Loucy (cell line): ENCODE measurements at regions not wholly inside any gene's neighbourhood (a gene's known extent, or its start where the extent isn't known, plus 50 kb on each side); places are given as distances from the start of the nearest gene placed in this dataset.

ENCODE experiments used
- H2AFZ ChIP-seq: fragments of 200-600 bp; sonication (generic); 2 replicates; pipeline ENCODE4 v1.6.0; 2016; ENCODE audit warnings: antibody characterized with exemption, mild to moderate bottlenecking, low read length, moderate library complexity
- H3F3A ChIP-seq: fragments of 200-600 bp; 2 replicates; pipeline ENCODE4 v1.6.0; 2016; ENCODE audit warnings: antibody characterized with exemption, low read depth, mild to moderate bottlenecking
- H3K27me3 ChIP-seq: fragments of 200-600 bp; sonication (generic); 2 replicates; pipeline ENCODE4 v1.6.1; 2014; ENCODE audit warnings: low read length, mild to moderate bottlenecking; ENCODE audit not compliant: insufficient read depth, poor library complexity, severe bottlenecking
- H3K36me3 ChIP-seq: fragments of 200-600 bp; sonication (generic); 2 replicates; pipeline ENCODE4 v1.6.1; 2016; ENCODE audit warnings: low read length; ENCODE audit not compliant: insufficient read depth
- H3K4me1 ChIP-seq: fragments of 200-600 bp; sonication (generic); 2 replicates; pipeline ENCODE4 v1.5.1; 2014; ENCODE audit warnings: low read length, mild to moderate bottlenecking; ENCODE audit not compliant: insufficient read depth, poor library complexity, severe bottlenecking
- H3K4me2 ChIP-seq: fragments of 200-600 bp; sonication (generic); 2 replicates; pipeline ENCODE4 v1.6.0; 2014; ENCODE audit warnings: antibody characterized with exemption, low read length, low read depth, mild to moderate bottlenecking; ENCODE audit not compliant: poor library complexity, severe bottlenecking
- H3K4me3 ChIP-seq: fragments of 200-600 bp; sonication (generic); 2 replicates; pipeline ENCODE4 v1.5.1; 2014; ENCODE audit warnings: low read length, mild to moderate bottlenecking, mixed read lengths; ENCODE audit not compliant: poor library complexity, severe bottlenecking
- H3K79me2 ChIP-seq: fragments of 200-600 bp; sonication (generic); 2 replicates; pipeline ENCODE4 v1.6.1; 2014; ENCODE audit warnings: low read length; ENCODE audit not compliant: insufficient read depth
- H3K9ac ChIP-seq: fragments of 200-600 bp; sonication (generic); 2 replicates; pipeline ENCODE4 v1.6.0; 2014; ENCODE audit warnings: mild to moderate bottlenecking, low read depth, low read length, moderate library complexity; ENCODE audit not compliant: poor library complexity, severe bottlenecking
- H3K9me2 ChIP-seq: fragments of 200-600 bp; sonication (generic); replicated peaks from 2 replicates; pipeline ENCODE4 v1.6.1; 2016; ENCODE audit warnings: low read depth, low read length, mixed read lengths
- H3K9me3 ChIP-seq: fragments of 200-600 bp; sonication (generic); 2 replicates; pipeline ENCODE4 v1.6.1; 2014; ENCODE audit warnings: mild to moderate bottlenecking, antibody characterized with exemption, low read length, low read depth; ENCODE audit not compliant: insufficient read depth
- H4K20me1 ChIP-seq: fragments of 200-600 bp; sonication (generic); 2 replicates; pipeline ENCODE4 v1.6.0; 2014; ENCODE audit warnings: antibody characterized with exemption, low read length, mild to moderate bottlenecking; ENCODE audit not compliant: insufficient read depth, poor library complexity, severe bottlenecking
- CTCF ChIP-seq: fragments of 200-600 bp; sonication (generic); conservative IDR thresholded peaks from 2 replicates; pipeline ENCODE4 v1.5.1; 2014; ENCODE audit warnings: mild to moderate bottlenecking, antibody characterized with exemption, low read length
- EZH2phosphoT487 ChIP-seq: fragments of 200-600 bp; IDR thresholded peaks from 2 replicates; pipeline ENCODE4 v1.6.1; 2018; ENCODE audit warnings: antibody characterized with exemption, mild to moderate bottlenecking, moderate library complexity, borderline replicate concordance

GRCh38 chr2:187912950-187913349 lies 358.7 kb upstream of the TFPI start:
- no peaks in the 10 kb centered on the region for H3K79me2 ChIP-seq
- H4K20me1 ChIP-seq: no peaks in the 10 kb centered on the region
- H3K9me3 ChIP-seq: no peaks in the 10 kb centered on the region
- no peaks in the 10 kb centered on the region for H3K36me3 ChIP-seq
- no peak overlapping the region for H3K4me2 ChIP-seq
- H3K4me3 ChIP-seq: no peak overlapping the region
- TF ChIP-seq CTCF (no peak), EZH2phosphoT487 (no peak)
- no peaks in the 10 kb centered on the region for H3K9me2 ChIP-seq
- no peak overlapping the region for H3K9ac ChIP-seq
- H3K27me3 ChIP-seq: no peaks in the 10 kb centered on the region
- no peaks in the 10 kb centered on the region for H3F3A ChIP-seq
- H2AFZ ChIP-seq: no peak overlapping the region
- no peaks in the 10 kb centered on the region for H3K4me1 ChIP-seq

- no peaks in the 10 kb centered on the region for H3F3A ChIP-seq
- H3K36me3 ChIP-seq: no peaks in the 10 kb centered on the region
- no peak for TF ChIP-seq CTCF
- no peaks in the 10 kb centered on the region for H3K27me3 ChIP-seq
- no peaks in the 10 kb centered on the region for H3K79me2 ChIP-seq
- H3K9me3 ChIP-seq: no peaks in the 10 kb centered on the region
- no peak overlapping the region for H3K9ac ChIP-seq
- H4K20me1 ChIP-seq: no peaks in the 10 kb centered on the region
- no peak overlapping the region for H2AFZ ChIP-seq
- H3K4me1 ChIP-seq: no peaks in the 10 kb centered on the region
- H3K9me2 ChIP-seq: no peaks in the 10 kb centered on the region
- H3K4me2 ChIP-seq: no peak overlapping the region
- no peak overlapping the region for H3K4me3 ChIP-seq
Observed at GRCh38 chr2:187915810-187916209, 361.6 kb upstream of the TFPI start.

- Histone ChIP-seq H3K79me2 (no peaks in the 10 kb centered on the region), H2AFZ (no peak overlapping the region), H3K4me1 (no peaks in the 10 kb centered on the region), H3K36me3 (no peaks in the 10 kb centered on the region), H3F3A (no peaks in the 10 kb centered on the region), H3K4me3 (no peak overlapping the region), H3K4me2 (no peak overlapping the region), H3K9me3 (no peaks in the 10 kb centered on the region), H4K20me1 (no peaks in the 10 kb centered on the region), H3K9ac (no peak overlapping the region), H3K27me3 (no peaks in the 10 kb centered on the region), H3K9me2 (no peaks in the 10 kb centered on the region)
- TF ChIP-seq EZH2phosphoT487: no peak
- TF ChIP-seq CTCF: no peak
Observed at GRCh38 chr2:187916799-187917198, 362.6 kb upstream of the TFPI start.
